ENCODE measurements at regions not wholly inside any gene's neighbourhood (a gene's known extent, or its start where the extent isn't known, plus 50 kb on each side); places are given as distances from the start of the nearest gene placed in this dataset.

DNA sequence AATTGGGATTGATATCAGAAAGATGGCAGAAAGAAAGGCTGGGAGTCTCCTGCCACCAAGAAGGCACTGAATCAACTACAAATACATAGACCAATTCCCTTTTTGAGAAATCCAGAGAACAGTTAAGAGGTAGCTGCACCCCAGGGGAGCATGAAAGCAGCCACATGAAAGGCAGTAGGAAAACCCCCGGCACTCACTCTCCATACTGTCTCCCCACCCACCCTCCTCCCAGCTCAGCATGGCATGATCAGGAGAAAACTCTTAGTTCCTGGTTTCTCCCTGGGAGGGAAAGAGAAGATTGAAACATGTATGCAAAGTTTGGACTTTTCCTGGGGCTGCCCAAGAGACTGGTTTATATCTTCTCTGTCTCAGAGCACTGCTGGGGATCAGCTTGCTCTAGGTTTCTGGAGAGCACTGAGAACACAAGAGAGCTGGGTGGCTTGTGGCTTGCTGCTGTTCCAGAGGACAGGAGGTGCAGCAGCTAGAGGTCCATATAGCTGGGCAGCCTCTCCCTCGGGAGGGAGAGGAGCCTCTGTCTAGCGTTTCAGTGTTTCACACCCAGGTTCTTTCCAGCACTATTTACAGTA, 305.7 kb downstream of the PDGFC start:
- TF ChIP-seq, protein P1, sequence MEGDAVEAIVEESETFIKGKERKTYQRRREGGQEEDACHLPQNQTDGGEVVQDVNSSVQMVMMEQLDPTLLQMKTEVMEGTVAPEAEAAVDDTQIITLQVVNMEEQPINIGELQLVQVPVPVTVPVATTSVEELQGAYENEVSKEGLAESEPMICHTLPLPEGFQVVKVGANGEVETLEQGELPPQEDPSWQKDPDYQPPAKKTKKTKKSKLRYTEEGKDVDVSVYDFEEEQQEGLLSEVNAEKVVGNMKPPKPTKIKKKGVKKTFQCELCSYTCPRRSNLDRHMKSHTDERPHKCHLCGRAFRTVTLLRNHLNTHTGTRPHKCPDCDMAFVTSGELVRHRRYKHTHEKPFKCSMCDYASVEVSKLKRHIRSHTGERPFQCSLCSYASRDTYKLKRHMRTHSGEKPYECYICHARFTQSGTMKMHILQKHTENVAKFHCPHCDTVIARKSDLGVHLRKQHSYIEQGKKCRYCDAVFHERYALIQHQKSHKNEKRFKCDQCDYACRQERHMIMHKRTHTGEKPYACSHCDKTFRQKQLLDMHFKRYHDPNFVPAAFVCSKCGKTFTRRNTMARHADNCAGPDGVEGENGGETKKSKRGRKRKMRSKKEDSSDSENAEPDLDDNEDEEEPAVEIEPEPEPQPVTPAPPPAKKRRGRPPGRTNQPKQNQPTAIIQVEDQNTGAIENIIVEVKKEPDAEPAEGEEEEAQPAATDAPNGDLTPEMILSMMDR (IDR thresholded peaks at IDR 0.05; ENCODE audit: insufficient read depth, low read length, poor library complexity, severe bottlenecking), result no peak
- no peak for TF ChIP-seq EZH2phosphoT487 (conservative IDR thresholded peaks at IDR 0.05; ENCODE audit: low read length)
